ENCODE measurements at regions not wholly inside any gene's neighbourhood (a gene's known extent, or its start where the extent isn't known, plus 50 kb on each side); places are given as distances from the start of the nearest gene placed in this dataset.

DNA sequence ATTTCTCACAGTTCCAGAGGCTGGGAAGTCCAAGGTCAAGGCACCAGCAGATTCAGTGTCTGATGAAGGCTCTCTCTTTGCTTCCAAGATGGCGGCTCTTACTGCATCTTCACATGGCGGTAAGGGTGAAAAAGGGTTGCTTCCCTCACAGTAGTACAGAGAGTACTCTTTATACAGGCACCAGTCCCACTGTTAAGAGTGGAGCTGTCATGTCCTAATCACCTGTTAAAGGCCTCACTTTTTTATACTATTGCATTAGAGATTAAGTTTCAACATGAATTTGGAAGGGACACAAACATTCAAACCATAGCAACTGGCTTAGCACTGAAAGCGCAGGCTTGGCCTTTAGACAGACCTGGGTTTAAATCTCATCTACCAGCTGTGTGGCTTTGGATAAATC, 50.0 kb upstream of the TCL1A start:
- Histone ChIP-seq H3K27ac (ENCODE audit: low read depth in 2 of 2, low read length in 1 of 2) (no peak overlapping the region), H3F3A (replicated peaks; ENCODE audit: insufficient read depth) (no peaks in the 10 kb centered on the region), H3K4me2 (no peak overlapping the region), H3K27me3 (ENCODE audit: insufficient read depth) (no peaks in the 10 kb centered on the region), H2AFZ (ENCODE audit: low read depth) (no peak overlapping the region), H3K9me3 (no peaks in the 10 kb centered on the region), H3K79me2 (ENCODE audit: insufficient read depth) (no peaks in the 10 kb centered on the region), H3K4me1 (ENCODE audit: control insufficient read depth in 1 of 2, insufficient read depth in 2 of 2, low read depth in 1 of 2, low read length in 1 of 2) (peaks cover 0 to 10% of the 10 kb centered on the region in 2 experiments; a peak in 1 of 4 replicates), H3K9me2 (no peaks in the 10 kb centered on the region), H4K20me1 (ENCODE audit: insufficient read depth) (no peaks in the 10 kb centered on the region), H3K9ac (no peak overlapping the region), H3K4me3 (ENCODE audit: low read depth in 2 of 2, low read length in 1 of 2) (no peak overlapping the region), H3K36me3 (replicated peaks in 1 of 2; ENCODE audit: control insufficient read depth in 1 of 2, insufficient read depth in 2 of 2, low read length in 1 of 2) (no peaks in the 10 kb centered on the region)
- TF ChIP-seq ELF1 (IDR thresholded peaks at IDR 0.05) (no peak), RFX5 (IDR thresholded peaks at IDR 0.05; ENCODE audit: low read length) (no peak), FOXJ3 (CRISPR knock-in tag; IDR thresholded peaks at IDR 0.05) (no peak), EZH2phosphoT487 (IDR thresholded peaks at IDR 0.05; ENCODE audit: borderline replicate concordance, low read depth) (no peak), RXRA (IDR thresholded peaks at IDR 0.05; ENCODE audit: borderline replicate concordance, low read depth) (no peak), NFIC (IDR thresholded peaks at IDR 0.05; ENCODE audit: borderline replicate concordance) (no peak), TEAD4 (IDR thresholded peaks at IDR 0.05; ENCODE audit: borderline replicate concordance, insufficient read depth) (no peak), POLR2AphosphoS5 (IDR thresholded peaks at IDR 0.05; ENCODE audit: low read depth, low read length) (no peak), FOXM1 (IDR thresholded peaks at IDR 0.05; ENCODE audit: low read depth) (no peak)
- TF ChIP-seq, protein P1, sequence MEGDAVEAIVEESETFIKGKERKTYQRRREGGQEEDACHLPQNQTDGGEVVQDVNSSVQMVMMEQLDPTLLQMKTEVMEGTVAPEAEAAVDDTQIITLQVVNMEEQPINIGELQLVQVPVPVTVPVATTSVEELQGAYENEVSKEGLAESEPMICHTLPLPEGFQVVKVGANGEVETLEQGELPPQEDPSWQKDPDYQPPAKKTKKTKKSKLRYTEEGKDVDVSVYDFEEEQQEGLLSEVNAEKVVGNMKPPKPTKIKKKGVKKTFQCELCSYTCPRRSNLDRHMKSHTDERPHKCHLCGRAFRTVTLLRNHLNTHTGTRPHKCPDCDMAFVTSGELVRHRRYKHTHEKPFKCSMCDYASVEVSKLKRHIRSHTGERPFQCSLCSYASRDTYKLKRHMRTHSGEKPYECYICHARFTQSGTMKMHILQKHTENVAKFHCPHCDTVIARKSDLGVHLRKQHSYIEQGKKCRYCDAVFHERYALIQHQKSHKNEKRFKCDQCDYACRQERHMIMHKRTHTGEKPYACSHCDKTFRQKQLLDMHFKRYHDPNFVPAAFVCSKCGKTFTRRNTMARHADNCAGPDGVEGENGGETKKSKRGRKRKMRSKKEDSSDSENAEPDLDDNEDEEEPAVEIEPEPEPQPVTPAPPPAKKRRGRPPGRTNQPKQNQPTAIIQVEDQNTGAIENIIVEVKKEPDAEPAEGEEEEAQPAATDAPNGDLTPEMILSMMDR (IDR thresholded peaks at IDR 0.05): no peak
- ChIA-PET POLR2A (no interaction called here), CTCF (interaction anchor here (0.7 to 3.5 kb wide), 2 partner anchors 10 to 230 kb away, joined by 3 to 32 read pairs; no protein-coding TSS in a partner anchor)
- 28% methylated on average over 3 of the region's 3 CpGs for WGBS (ENCODE audit: low lambda C conversion rate)
- DNase-seq: no peak
